Endothelial cell of umbilical vein (primary cell): ENCODE measurements at regions not wholly inside any gene's neighbourhood (a gene's known extent, or its start where the extent isn't known, plus 50 kb on each side); places are given as distances from the start of the nearest gene placed in this dataset.

Experiments used
- BruUV-seq: library from RNA; stranded (reverse); fragments of 400-500 nt; replicated peaks from 2 replicates; lab custom pipeline; 2021; lab: Mats Ljungman, UMichigan
- CTCF ChIA-PET: fragments of 300-600, 350-600 bp; sonication (Branson Sonifier 250); formaldehyde crosslinking; loops from one replicate; lab custom pipeline; 2021; ENCODE audit warnings: antibody characterized with exemption, inconsistent platforms; lab: Charles Lee
- POLR2A ChIA-PET: fragments of 300-600, 350-600 bp; sonication (Branson Sonifier 250); formaldehyde crosslinking; loops from one replicate; lab custom pipeline; 2021; ENCODE audit warnings: antibody characterized with exemption, inconsistent platforms; lab: Charles Lee
- DNase-seq: peaks from one replicate; pipeline ENCODE4 v3.0.0-alpha.2; 2011; ENCODE audit warnings: low read depth, low spot score
- FAIRE-seq: peaks from 2 replicates; lab custom pipeline; 2011; peaks lifted over from hg19 to GRCh38; lab: Jason Lieb, UNC
- H2AFZ ChIP-seq: 2 replicates; pipeline ENCODE4 v1.6.0; 2012; ENCODE audit warnings: low read depth, low read length, control low read depth, inconsistent platforms
- H3K27ac ChIP-seq: 2 replicates; pipeline ENCODE4 v1.5.1; 2011; ENCODE audit warnings: low read depth, mild to moderate bottlenecking, control low read depth, low read length, moderate library complexity; ENCODE audit not compliant: insufficient read depth
- H3K27me3 ChIP-seq, 2 experiments: 2 replicates each; pipeline versions ENCODE4 v1.6.0 to v1.6.1; 2011; ENCODE audit warnings: low read length in 2 of 2, mixed read lengths in 1 of 2; ENCODE audit not compliant: control insufficient read depth in 2 of 2, insufficient read depth in 2 of 2
- H3K36me3 ChIP-seq, 2 experiments: 2 replicates in 1 of 2; 3 replicates in 1 of 2; pipeline ENCODE4 v1.5.1; 2011; ENCODE audit warnings: low read length in 2 of 2, mild to moderate bottlenecking in 1 of 2, moderate library complexity in 1 of 2; ENCODE audit not compliant: control insufficient read depth in 2 of 2, insufficient read depth in 2 of 2; ENCODE audit errors: extremely low read depth in 1 of 2
- H3K4me1 ChIP-seq: 3 replicates; pipeline ENCODE4 v1.5.1; 2011; ENCODE audit warnings: mild to moderate bottlenecking, low read length; ENCODE audit not compliant: control insufficient read depth, insufficient read depth; ENCODE audit errors: extremely low read depth
- H3K4me2 ChIP-seq: 2 replicates; pipeline ENCODE4 v1.6.1; 2011; ENCODE audit warnings: low read length, control low read depth, mixed read lengths; ENCODE audit not compliant: insufficient read depth
- H3K4me3 ChIP-seq, 3 experiments: fragments of 200-600 bp in 1 of 3; sonication (generic), shearing (Covaris generic) in 1 of 3; replicated peaks in 1 of 3; 2 replicates each; pipeline ENCODE4 v1.5.1; 2011 to 2016; ENCODE audit warnings: control low read depth in 3 of 3, low read length in 3 of 3, mild to moderate bottlenecking in 2 of 3, inconsistent platforms in 1 of 3, low read depth in 1 of 3, moderate library complexity in 1 of 3; ENCODE audit not compliant: insufficient read depth in 1 of 3
- H3K79me2 ChIP-seq: 2 replicates; pipeline ENCODE4 v1.6.0; 2012; ENCODE audit warnings: low read length, inconsistent platforms; ENCODE audit not compliant: control insufficient read depth, insufficient read depth
- H3K9ac ChIP-seq: replicated peaks from 2 replicates; pipeline ENCODE3; 2011; ENCODE audit warnings: low read length, control low read depth; ENCODE audit not compliant: insufficient read depth; ENCODE audit errors: extremely low read depth
- H3K9me1 ChIP-seq: replicated peaks from 3 replicates; pipeline ENCODE4 v1.6.0; 2011; ENCODE audit warnings: mild to moderate bottlenecking, low read length; ENCODE audit not compliant: control insufficient read depth, insufficient read depth; ENCODE audit errors: extremely low read depth
- H3K9me3 ChIP-seq: replicated peaks from 2 replicates; pipeline ENCODE4 v1.5.1; 2012; ENCODE audit warnings: low read length, inconsistent platforms; ENCODE audit not compliant: control insufficient read depth, insufficient read depth
- H4K20me1 ChIP-seq: replicated peaks from 2 replicates; pipeline ENCODE3; 2011; ENCODE audit warnings: mild to moderate bottlenecking, low read length; ENCODE audit not compliant: control insufficient read depth, insufficient read depth; ENCODE audit errors: extremely low read depth
- CTCF ChIP-seq, 2 donors: IDR thresholded peaks; 1 replicate in 1 of 2; 2 replicates in 1 of 2; pipeline ENCODE4 v1.5.1; 2011; ENCODE audit warnings: low read length in 2 of 2, mild to moderate bottlenecking in 2 of 2, moderate library complexity in 2 of 2, control low read depth in 1 of 2, inconsistent platforms in 1 of 2, low read depth in 1 of 2; ENCODE audit not compliant: insufficient read depth in 1 of 2; ENCODE audit errors: extremely low read depth in 1 of 2
- EZH2 ChIP-seq: IDR thresholded peaks from 2 replicates; pipeline ENCODE4 v1.6.1; 2012; ENCODE audit warnings: borderline replicate concordance, low read depth, mild to moderate bottlenecking, moderate library complexity, low read length, inconsistent platforms; ENCODE audit not compliant: severe bottlenecking
- FOS ChIP-seq: IDR thresholded peaks from 2 replicates; pipeline ENCODE4 v1.6.1; 2011; ENCODE audit warnings: mild to moderate bottlenecking, low read length, moderate library complexity, borderline replicate concordance; ENCODE audit not compliant: insufficient read depth
- GATA2 ChIP-seq: IDR thresholded peaks from 2 replicates; pipeline ENCODE4 v1.7.0; 2011; ENCODE audit warnings: low read depth, mild to moderate bottlenecking, moderate library complexity, mixed read lengths, low read length; ENCODE audit not compliant: insufficient read length, insufficient read depth
- JUN ChIP-seq: IDR thresholded peaks from 2 replicates; pipeline ENCODE4 v1.6.1; 2011; ENCODE audit warnings: borderline replicate concordance, low read depth; ENCODE audit not compliant: insufficient read length, insufficient read depth
- MAX ChIP-seq: IDR thresholded peaks from 2 replicates; pipeline ENCODE4 v1.6.1; 2011; ENCODE audit not compliant: insufficient read depth, insufficient read length
- MYC ChIP-seq: IDR thresholded peaks from one replicate; pipeline ENCODE4 v1.6.1; 2011; ENCODE audit warnings: mild to moderate bottlenecking, low read depth, low read length
- POLR2A ChIP-seq: IDR thresholded peaks from 2 replicates; pipeline ENCODE4 v1.6.1; 2012; ENCODE audit warnings: low read depth, mild to moderate bottlenecking, control low read depth, low read length
- POLR2AphosphoS5 ChIP-seq: IDR thresholded peaks from 2 replicates; pipeline ENCODE4 v1.6.1; 2012; ENCODE audit warnings: low read depth, mild to moderate bottlenecking, control low read depth, low read length, moderate library complexity; ENCODE audit not compliant: insufficient read depth
- dilution Hi-C: fragments of 300-500 bp; cut with MboI; formaldehyde crosslinking; loops from one replicate; pipeline ENCODE4 v1.15.0; 2019; ENCODE audit warnings: low sequenced_read_pairs; ENCODE audit not compliant: extremely low pct_ligation_motif_present
- intact Hi-C: fragments of 100-400 bp; cut with micrococcal nuclease; formaldehyde crosslinking; loops from one replicate; pipeline ENCODE4 v1.10.0; 2022

- BruUV-seq: no TSS peak
- Histone ChIP-seq H3K36me3 (no peaks in the 10 kb centered on the region), H3K9ac (no peak overlapping the region), H3K4me1 (peaks cover 41% of the 10 kb centered on the region), H3K4me2 (no peak overlapping the region), H3K4me3 (no peak overlapping the region), H3K9me3 (no peaks in the 10 kb centered on the region), H3K79me2 (no peaks in the 10 kb centered on the region), H2AFZ (no peak overlapping the region), H3K9me1 (no peaks in the 10 kb centered on the region), H3K27ac (no peak overlapping the region), H4K20me1 (no peaks in the 10 kb centered on the region), H3K27me3 (no peaks in the 10 kb centered on the region)
- FAIRE-seq (no peak), DNase-seq (no peak)
- ChIA-PET POLR2A (no interaction called here), CTCF (no interaction called here)
- dilution Hi-C loops: no loop called here
- intact Hi-C loops: loop anchor here (5.0 kb wide), 1 partner anchor 690 kb away; the partner anchor contains the start of gene HOXA5
- no peak for TF ChIP-seq CTCF (IDR thresholded peaks at IDR 0.05; ENCODE audit: extremely low read depth in 1 of 2, insufficient read depth in 1 of 2, low read depth in 1 of 2, low read length in 2 of 2)
- no peak for TF ChIP-seq POLR2A
Measured at GRCh38 chr7:26451997-26452396, 160.3 kb downstream of the SNX10 start.

GRCh38 chr7:26454180-26454579 lies 162.5 kb downstream of the SNX10 start:
- Histone ChIP-seq H3K9me3 (no peaks in the 10 kb centered on the region), H3K79me2 (no peaks in the 10 kb centered on the region), H3K9me1 (no peaks in the 10 kb centered on the region), H3K9ac (peak overlapping the region; percentile 46), H3K36me3 (no peaks in the 10 kb centered on the region), H3K4me2 (peak overlapping the region; percentile 67), H4K20me1 (no peaks in the 10 kb centered on the region), H3K4me3 (no peak overlapping the region), H3K27me3 (no peaks in the 10 kb centered on the region), H2AFZ (peak overlapping the region; percentile 17), H3K27ac (peak overlapping the region; percentile 82), H3K4me1 (peaks cover 36% of the 10 kb centered on the region)
- peak; percentile 96 for DNase-seq
- intact Hi-C loops (loop anchor here (1.0 to 5.0 kb wide), 4 partner anchors 36 to 688 kb away; partner anchors contain the start of gene HOXA5), dilution Hi-C loops (no loop called here)
- CTCF ChIA-PET: interaction anchor here (0.5 to 2.2 kb wide), 13 partner anchors 14 to 214 kb away, joined by 3 to 8 read pairs (median 4); no protein-coding TSS in a partner anchor
- POLR2A ChIA-PET: no interaction called here
- TF ChIP-seq MYC (no peak), CTCF (IDR thresholded peaks at IDR 0.05; ENCODE audit: extremely low read depth in 1 of 2, insufficient read depth in 1 of 2, low read depth in 1 of 2, low read length in 2 of 2) (no peak), POLR2A (no peak), POLR2AphosphoS5 (peak; percentile 50), FOS (peak; percentile 87), GATA2 (peak; percentile 68), EZH2 (no peak), MAX (no peak), JUN (peak; percentile 87)
- FAIRE-seq: peak; percentile 92
- no TSS peak for BruUV-seq
